Stomach (tissue), 8 donors: ENCODE measurements at regions not wholly inside any gene's neighbourhood (a gene's known extent, or its start where the extent isn't known, plus 50 kb on each side); places are given as distances from the start of the nearest gene placed in this dataset.

Experiments
- DNase-seq, 2 donors: peaks; one replicate each; pipeline versions ENCODE4 v3.0.0 to v3.0.0-alpha.2; 2013 to 2019
- H3K27ac ChIP-seq, 5 donors: fragments of 200-600 bp in 4 of 5; sonication (generic) in 4 of 5; one replicate each; pipeline ENCODE4 v1.5.1; 2013 to 2019; ENCODE audit warnings: mild to moderate bottlenecking in 1 of 5, moderate library complexity in 1 of 5
- H3K27me3 ChIP-seq, 3 donors: fragments of 200-600 bp; sonication (generic); one replicate each; pipeline ENCODE4 v1.5.1; 2017 to 2019; ENCODE audit warnings: mixed run types in 1 of 3
- H3K36me3 ChIP-seq, 4 donors: fragments of 200-600 bp; sonication (generic); 1 replicate in 3 of 4; 2 replicates in 1 of 4; pipeline ENCODE4 v1.5.1; 2016 to 2019
- H3K4me1 ChIP-seq, 4 donors: fragments of 200-600 bp; sonication (generic); one replicate each; pipeline ENCODE4 v1.5.1; 2016 to 2019
- H3K4me3 ChIP-seq, 4 donors: fragments of 200-600 bp; sonication (generic) in 3 of 4; one replicate each; pipeline ENCODE4 v1.5.1; 2016 to 2019; ENCODE audit warnings: mild to moderate bottlenecking in 1 of 4
- H3K9me3 ChIP-seq, 4 donors: fragments of 200-600 bp; sonication (generic); one replicate each; pipeline ENCODE4 v1.5.1; 2016 to 2019
- EP300 ChIP-seq: sonication (generic); formaldehyde crosslinking; IDR thresholded peaks from one replicate; pipeline ENCODE4 v1.6.1; 2017; ENCODE audit warnings: antibody characterized with exemption
- POLR2A ChIP-seq, 4 donors: fragments of 450-650 bp; IDR thresholded peaks; one replicate each; pipeline ENCODE4 v1.6.1; 2016; ENCODE audit warnings: antibody characterized with exemption in 4 of 4, control low read depth in 2 of 4, mild to moderate bottlenecking in 1 of 4, moderate library complexity in 1 of 4
- POLR2AphosphoS5 ChIP-seq, 3 donors: sonication (generic); formaldehyde crosslinking; IDR thresholded peaks; one replicate each; pipeline ENCODE4 v1.6.1; 2016; ENCODE audit warnings: antibody characterized with exemption in 3 of 3
- WGBS, 5 donors: extraction: QIAGEN DNeasy Blood & Tissue Kit in 3 of 5; methylation state at CpG; one replicate each; pipeline versions ENCODE4 v1.1.5 to v1.1.7; 2013 to 2018; 5-methylcytosine and 5-hydroxymethylcytosine counted together
- intact Hi-C: fragments of 100-400 bp; cut with DNase I; formaldehyde crosslinking; loops from one replicate; pipeline ENCODE4 v1.15.1; 2023; ENCODE audit warnings: low total_unique reads
- TF ChIP-seq, protein P1 (sequence below), 7 experiments: fragments of 450-650 bp in 4 of 7; fragments of 200-600 bp in 3 of 7; sonication (generic) in 3 of 7; IDR thresholded peaks; one replicate each; pipeline ENCODE4 v1.5.1; 2016 to 2019; ENCODE audit warnings: antibody characterized with exemption in 7 of 7, control low read depth in 2 of 7, mild to moderate bottlenecking in 1 of 7
- donor health status: healthy with polysubstance abuse.
- donor health status: Bipolar disorder and iron deficiency.
- donor health status: healthy.

DNA sequence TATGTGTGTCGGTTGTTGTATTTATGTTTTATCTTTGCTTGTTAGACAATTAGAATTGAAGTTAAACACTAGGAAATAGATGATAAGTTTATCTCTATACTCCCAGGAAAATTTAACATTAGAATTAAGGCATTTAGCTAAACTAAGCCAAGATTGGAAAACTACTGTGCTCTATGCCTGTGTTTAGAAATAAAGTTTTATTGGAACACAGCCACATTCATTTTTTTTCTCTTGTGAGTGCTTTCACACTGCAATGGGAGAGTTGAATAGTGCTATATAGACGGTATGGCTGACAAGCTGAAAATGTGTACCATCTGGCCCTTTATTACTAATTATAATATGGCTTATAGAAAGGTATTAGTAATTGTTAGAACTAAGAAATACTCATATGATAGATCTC lies 186.7 kb upstream of the NUDT6 start:
- Histone ChIP-seq H3K36me3 (peaks cover 0 to 6% (median 0%) of the 10 kb centered on the region in 4 donors), H3K4me3 (no peak overlapping the region), H3K27me3 (no peaks in the 10 kb centered on the region), H3K9me3 (peaks cover 0 to 6% (median 0%) of the 10 kb centered on the region in 4 donors), H3K4me1 (peaks cover 0 to 34% (median 5%) of the 10 kb centered on the region in 4 donors), H3K27ac (peak overlapping the region in 1 of 5 donors; percentile 32)
- intact Hi-C loops = loop anchor here (10.0 kb wide), 1 partner anchor 1156 kb away; no protein-coding TSS in a partner anchor
- TF ChIP-seq, protein P1, sequence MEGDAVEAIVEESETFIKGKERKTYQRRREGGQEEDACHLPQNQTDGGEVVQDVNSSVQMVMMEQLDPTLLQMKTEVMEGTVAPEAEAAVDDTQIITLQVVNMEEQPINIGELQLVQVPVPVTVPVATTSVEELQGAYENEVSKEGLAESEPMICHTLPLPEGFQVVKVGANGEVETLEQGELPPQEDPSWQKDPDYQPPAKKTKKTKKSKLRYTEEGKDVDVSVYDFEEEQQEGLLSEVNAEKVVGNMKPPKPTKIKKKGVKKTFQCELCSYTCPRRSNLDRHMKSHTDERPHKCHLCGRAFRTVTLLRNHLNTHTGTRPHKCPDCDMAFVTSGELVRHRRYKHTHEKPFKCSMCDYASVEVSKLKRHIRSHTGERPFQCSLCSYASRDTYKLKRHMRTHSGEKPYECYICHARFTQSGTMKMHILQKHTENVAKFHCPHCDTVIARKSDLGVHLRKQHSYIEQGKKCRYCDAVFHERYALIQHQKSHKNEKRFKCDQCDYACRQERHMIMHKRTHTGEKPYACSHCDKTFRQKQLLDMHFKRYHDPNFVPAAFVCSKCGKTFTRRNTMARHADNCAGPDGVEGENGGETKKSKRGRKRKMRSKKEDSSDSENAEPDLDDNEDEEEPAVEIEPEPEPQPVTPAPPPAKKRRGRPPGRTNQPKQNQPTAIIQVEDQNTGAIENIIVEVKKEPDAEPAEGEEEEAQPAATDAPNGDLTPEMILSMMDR (IDR thresholded peaks at IDR 0.05) = no peak
- no peak for TF ChIP-seq POLR2A (IDR thresholded peaks at IDR 0.05)
- no peak for TF ChIP-seq EP300
- TF ChIP-seq POLR2AphosphoS5 (IDR thresholded peaks at IDR 0.05) = no peak
- 72 to 88% (median 73%) methylated on average over 2 of the region's 2 CpGs for WGBS, 5 donors
- no peak for DNase-seq

DNA sequence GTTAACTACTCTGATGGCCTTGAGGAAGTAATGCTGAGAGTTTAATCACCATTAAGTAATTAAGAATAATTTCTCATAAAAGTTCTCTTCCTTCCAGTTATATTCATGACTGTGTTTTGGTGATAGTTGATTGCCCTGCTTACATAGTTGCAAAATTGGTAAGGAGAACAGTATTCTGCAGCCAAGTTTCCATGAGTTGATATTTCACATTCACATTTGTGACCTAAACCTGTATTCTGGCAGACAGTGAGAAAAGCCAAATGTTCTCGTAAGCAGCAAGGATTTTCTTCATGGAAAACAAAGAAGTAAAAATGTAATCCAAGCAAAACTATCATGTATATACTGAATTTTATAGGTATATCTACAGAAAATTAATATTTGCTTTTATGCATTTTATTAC lies 187.8 kb upstream of the NUDT6 start:
- Histone ChIP-seq H3K4me3 (no peak overlapping the region), H3K36me3 (peaks cover 0 to 10% (median 0%) of the 10 kb centered on the region in 4 donors), H3K9me3 (peaks cover 0 to 9% (median 0%) of the 10 kb centered on the region in 4 donors), H3K4me1 (peaks cover 0 to 24% (median under 1%) of the 10 kb centered on the region in 4 donors), H3K27me3 (no peaks in the 10 kb centered on the region), H3K27ac (peak overlapping the region in 1 of 5 donors; percentile 32)
- intact Hi-C loops = no loop called here
- TF ChIP-seq POLR2AphosphoS5 (IDR thresholded peaks at IDR 0.05) = peak; percentile 5 to 85 (median 76)
- TF ChIP-seq, protein P1 (IDR thresholded peaks at IDR 0.05) = no peak
- WGBS, 5 donors = 33 to 56% (median 46%) methylated on average over 1 of the region's 1 CpG
- DNase-seq = peak in 1 of 2 donors; percentile 67

DNA sequence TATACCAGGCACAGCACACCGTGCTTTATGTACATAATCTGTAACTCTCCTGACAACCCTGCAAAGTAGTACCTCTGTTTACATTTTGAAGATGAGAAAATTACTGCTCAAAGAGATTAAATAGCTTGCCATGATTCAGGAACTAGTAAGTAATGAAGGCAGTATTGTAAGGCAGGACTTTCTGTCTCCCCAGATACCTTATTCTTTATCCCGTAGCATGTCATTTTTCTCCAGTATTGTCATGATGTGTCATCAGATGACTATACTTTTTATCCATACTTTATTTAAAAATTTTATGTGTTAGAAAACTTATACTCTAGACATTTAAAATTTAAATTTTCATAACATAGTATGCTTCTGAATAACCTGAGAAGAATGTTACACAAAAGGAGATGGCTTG lies 188.3 kb upstream of the NUDT6 start:
- 61 to 89% (median 78%) methylated on average over 2 of the region's 2 CpGs for WGBS, 5 donors
- DNase-seq = no peak
- Histone ChIP-seq H3K4me3 (no peak overlapping the region), H3K27ac (peak overlapping the region in 1 of 5 donors; percentile 50), H3K36me3 (peaks cover 0 to 10% (median 0%) of the 10 kb centered on the region in 4 donors), H3K9me3 (peaks cover 0 to 9% (median 0%) of the 10 kb centered on the region in 4 donors), H3K4me1 (peaks cover 0 to 24% (median 0%) of the 10 kb centered on the region in 4 donors), H3K27me3 (no peaks in the 10 kb centered on the region)
- TF ChIP-seq, protein P1 (IDR thresholded peaks at IDR 0.05) = no peak
- TF ChIP-seq POLR2AphosphoS5 (IDR thresholded peaks at IDR 0.05) (no peak), POLR2A (IDR thresholded peaks at IDR 0.05) (no peak), EP300 (no peak)
- intact Hi-C loops = no loop called here

DNA sequence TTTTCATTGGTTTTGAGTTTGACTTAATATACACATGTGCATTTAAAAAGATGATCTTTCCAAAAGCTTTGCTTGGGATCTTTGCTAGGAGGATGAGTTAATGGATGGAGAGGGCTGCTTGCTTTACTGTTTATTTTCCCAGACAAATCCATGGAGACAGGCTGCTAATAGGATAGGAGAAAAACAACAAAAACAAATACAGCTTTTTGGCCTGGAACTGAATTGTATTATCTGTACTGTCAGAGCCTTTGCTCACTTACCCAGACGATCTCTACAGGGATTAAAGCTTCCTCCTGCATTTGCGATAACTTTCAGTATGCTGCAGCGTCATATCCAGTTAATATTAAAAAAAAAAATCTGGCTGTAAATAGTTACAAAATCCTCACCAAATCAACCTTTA lies 190.8 kb upstream of the NUDT6 start:
- Histone ChIP-seq H3K4me1 (peaks cover 0 to 33% (median 6%) of the 10 kb centered on the region in 4 donors), H3K27me3 (no peaks in the 10 kb centered on the region), H3K9me3 (peaks cover 0 to 9% (median 0%) of the 10 kb centered on the region in 4 donors), H3K4me3 (no peak overlapping the region), H3K36me3 (peaks cover 0 to 6% (median 0%) of the 10 kb centered on the region in 4 donors), H3K27ac (peak overlapping the region in 1 of 5 donors; percentile 33)
- TF ChIP-seq, protein P1 (IDR thresholded peaks at IDR 0.05) = no peak
- DNase-seq = peak in 1 of 2 donors; percentile 66
- intact Hi-C loops = no loop called here
- WGBS, 5 donors = 62 to 91% (median 72%) methylated on average over 3 of the region's 3 CpGs
